Upper lobe of right lung (tissue), 1 donor: ENCODE measurements at regions not wholly inside any gene's neighbourhood (a gene's known extent, or its start where the extent isn't known, plus 50 kb on each side); places are given as distances from the start of the nearest gene placed in this dataset.
"Not testable (repeated sequence)": the region's sequence is repeated elsewhere in the genome, so short reads cannot be mapped to it uniquely, and the experiment has no call there.

Source experiments
- ATAC-seq: fragments of 200-7000 bp; cut with Tn5 transposase; one replicate; pipeline ENCODE4 v1.9.1; 2020; ENCODE audit warnings: mild to moderate bottlenecking, moderate library complexity
- DNase-seq: peaks from one replicate; pipeline ENCODE4 v3.0.0-alpha.2; 2020
- H3K27ac ChIP-seq: fragments of 200-600 bp; one replicate; pipeline ENCODE4 v1.8.0; 2022
- H3K27me3 ChIP-seq: fragments of 200-600 bp; one replicate; pipeline ENCODE4 v1.8.0; 2022; ENCODE audit warnings: mild to moderate bottlenecking
- H3K36me3 ChIP-seq: fragments of 200-600 bp; one replicate; pipeline ENCODE4 v1.8.0; 2022
- H3K4me1 ChIP-seq: fragments of 200-600 bp; one replicate; pipeline ENCODE4 v1.8.0; 2022
- H3K4me3 ChIP-seq: fragments of 200-600 bp; one replicate; pipeline ENCODE4 v1.8.0; 2022; ENCODE audit warnings: mild to moderate bottlenecking
- H3K9me3 ChIP-seq: fragments of 200-600 bp; one replicate; pipeline ENCODE4 v1.8.0; 2022
- intact Hi-C: fragments of 100-400 bp; cut with DNase I; formaldehyde crosslinking; loops from one replicate; pipeline ENCODE4 v1.11.0; 2022
- TF ChIP-seq, protein P1 (sequence below): fragments of 200-600 bp; IDR thresholded peaks from one replicate; pipeline ENCODE4 v1.8.0; 2022; ENCODE audit warnings: antibody characterized with exemption
- donor health status: DM: no; HTN: yes; CAD: no; lungs with severe emphysema.

DNA sequence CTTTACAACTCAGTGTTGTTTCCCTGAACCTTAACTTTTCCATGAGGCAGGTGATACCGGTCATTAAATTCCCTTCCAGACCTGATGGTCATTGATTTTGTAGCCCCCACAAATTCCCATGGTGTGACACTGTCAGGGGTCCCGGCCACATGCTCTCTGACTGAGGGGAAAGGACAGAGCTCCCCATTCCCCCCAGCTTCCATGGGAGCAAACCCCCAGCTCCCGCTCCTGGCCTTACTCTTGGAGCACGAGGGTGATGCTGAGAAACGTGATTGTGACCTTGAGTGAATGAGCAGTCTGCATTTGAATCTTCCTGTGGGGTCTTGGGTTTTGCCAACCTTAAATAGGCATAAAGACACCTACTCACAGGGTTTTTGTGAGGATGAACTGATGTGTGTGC is 366.8 kb downstream of the RPS6KC1 start:
- no peak for ATAC-seq

DNA sequence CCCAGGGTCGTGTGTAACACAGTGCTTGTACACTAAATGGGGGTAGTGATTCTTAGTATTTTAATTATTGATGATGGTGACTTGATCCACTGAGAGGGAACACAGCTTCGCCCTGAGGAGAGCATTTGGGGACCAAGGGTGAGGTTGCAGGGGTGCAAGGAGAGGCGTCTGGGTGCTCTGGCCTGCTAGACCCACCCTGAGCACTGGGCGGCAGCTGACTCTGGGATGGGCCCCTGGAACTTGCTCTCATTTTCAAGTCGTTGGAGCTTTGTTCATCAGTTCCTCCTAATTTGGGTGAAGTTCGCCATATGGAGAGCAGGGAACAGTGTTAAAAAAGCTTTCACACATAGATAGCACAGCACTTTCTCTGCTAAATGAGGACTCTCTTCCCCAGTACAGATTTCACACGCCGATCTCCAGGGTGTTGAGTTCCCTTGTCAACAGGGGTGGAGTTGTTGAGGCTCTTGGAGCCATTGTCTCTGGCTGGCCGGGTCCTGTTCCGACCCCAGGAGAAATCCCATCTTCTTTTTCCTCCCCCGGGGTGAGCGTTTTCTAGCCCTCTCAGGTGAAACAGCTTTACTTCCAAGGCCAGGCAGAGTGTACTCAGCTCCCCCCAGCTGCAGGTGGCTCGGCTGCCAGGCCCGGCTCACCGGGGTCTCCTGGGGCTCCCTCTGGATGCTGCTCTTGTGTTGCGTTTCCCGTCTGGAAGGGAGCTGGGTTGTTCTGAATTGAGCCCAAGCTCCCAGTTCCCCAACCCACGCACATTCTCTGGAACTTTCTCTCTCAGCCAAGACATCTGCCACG is 367.4 kb downstream of the RPS6KC1 start:
- Histone ChIP-seq H3K4me1 (no peaks in the 10 kb centered on the region), H3K36me3 (no peaks in the 10 kb centered on the region), H3K27me3 (no peaks in the 10 kb centered on the region), H3K4me3 (no peak overlapping the region), H3K9me3 (no peaks in the 10 kb centered on the region), H3K27ac (no peak overlapping the region)
- DNase-seq: no peak
- intact Hi-C loops: no loop called here
- no peak for ATAC-seq
- TF ChIP-seq, protein P1, sequence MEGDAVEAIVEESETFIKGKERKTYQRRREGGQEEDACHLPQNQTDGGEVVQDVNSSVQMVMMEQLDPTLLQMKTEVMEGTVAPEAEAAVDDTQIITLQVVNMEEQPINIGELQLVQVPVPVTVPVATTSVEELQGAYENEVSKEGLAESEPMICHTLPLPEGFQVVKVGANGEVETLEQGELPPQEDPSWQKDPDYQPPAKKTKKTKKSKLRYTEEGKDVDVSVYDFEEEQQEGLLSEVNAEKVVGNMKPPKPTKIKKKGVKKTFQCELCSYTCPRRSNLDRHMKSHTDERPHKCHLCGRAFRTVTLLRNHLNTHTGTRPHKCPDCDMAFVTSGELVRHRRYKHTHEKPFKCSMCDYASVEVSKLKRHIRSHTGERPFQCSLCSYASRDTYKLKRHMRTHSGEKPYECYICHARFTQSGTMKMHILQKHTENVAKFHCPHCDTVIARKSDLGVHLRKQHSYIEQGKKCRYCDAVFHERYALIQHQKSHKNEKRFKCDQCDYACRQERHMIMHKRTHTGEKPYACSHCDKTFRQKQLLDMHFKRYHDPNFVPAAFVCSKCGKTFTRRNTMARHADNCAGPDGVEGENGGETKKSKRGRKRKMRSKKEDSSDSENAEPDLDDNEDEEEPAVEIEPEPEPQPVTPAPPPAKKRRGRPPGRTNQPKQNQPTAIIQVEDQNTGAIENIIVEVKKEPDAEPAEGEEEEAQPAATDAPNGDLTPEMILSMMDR: no peak

More for the DNA sequence above, 366.8 kb downstream of the RPS6KC1 start:
- Histone ChIP-seq H3K9me3 (no peaks in the 10 kb centered on the region), H3K27me3 (no peaks in the 10 kb centered on the region), H3K27ac (no peak overlapping the region), H3K4me3 (no peak overlapping the region), H3K36me3 (no peaks in the 10 kb centered on the region), H3K4me1 (no peaks in the 10 kb centered on the region)
- intact Hi-C loops: no loop called here
- DNase-seq: no peak
- TF ChIP-seq, protein P1: no peak

DNA sequence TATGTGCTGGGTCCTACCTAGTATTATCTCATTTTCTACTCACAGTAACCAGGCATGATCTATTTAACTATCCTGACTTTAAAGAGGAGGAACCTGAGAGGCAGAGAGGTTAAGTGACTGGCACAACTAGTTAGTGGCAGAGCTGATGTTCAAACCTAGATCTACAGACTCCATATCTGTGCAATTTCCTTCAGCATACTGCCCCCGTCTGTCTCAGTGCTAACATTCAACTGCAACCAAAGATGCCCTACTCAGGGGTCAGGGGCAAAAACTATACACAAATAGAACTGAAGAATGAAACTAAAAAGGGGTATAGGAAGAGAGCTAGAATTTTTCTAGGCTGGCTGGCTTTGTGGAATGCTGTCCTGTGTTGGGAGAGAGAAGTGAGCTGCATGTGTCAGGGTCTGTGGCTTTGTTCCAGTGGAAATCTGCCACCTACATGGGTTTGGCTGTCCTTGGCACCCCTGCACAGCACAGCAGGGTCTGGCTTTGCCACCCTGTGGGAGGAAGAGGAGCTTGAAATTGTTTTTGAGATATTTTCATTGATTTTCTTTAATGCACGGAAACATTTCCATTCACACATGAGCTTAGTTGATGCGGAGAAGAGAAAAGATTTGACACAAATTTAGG is 368.5 kb downstream of the RPS6KC1 start:
- ATAC-seq: no peak
- no peak overlapping the region for H3K27ac ChIP-seq

DNA sequence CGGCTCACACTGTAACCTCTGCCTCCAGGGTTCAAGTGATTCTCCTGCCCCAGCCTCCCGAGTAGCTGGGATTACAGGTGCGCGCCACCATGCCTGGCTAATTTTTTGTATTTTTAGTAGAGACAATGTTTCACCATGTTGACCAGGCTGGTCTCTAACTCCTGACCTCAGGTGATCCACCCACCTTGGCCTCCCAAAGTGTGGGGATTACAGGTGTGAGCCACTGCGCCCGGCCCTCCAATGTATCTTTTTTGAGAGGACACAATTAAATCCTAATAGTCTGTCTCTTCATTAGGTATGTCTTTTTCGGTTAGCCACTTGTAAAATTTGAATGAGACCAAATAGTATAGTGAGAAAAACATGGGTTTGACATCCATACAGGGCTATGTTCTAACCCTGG is 370.1 kb downstream of the RPS6KC1 start:
- H3K9me3 ChIP-seq, H3K27me3 ChIP-seq, intact Hi-C loops, H3K4me3 ChIP-seq, H3K4me1 ChIP-seq, ATAC-seq, H3K36me3 ChIP-seq, H3K27ac ChIP-seq, DNase-seq: not testable (repeated sequence)

More for the DNA sequence above, 368.5 kb downstream of the RPS6KC1 start:
- no peak for DNase-seq
- no peaks in the 10 kb centered on the region for H3K27me3 ChIP-seq
- no peaks in the 10 kb centered on the region for H3K36me3 ChIP-seq
- no peak overlapping the region for H3K4me3 ChIP-seq
- intact Hi-C loops: no loop called here
- no peaks in the 10 kb centered on the region for H3K4me1 ChIP-seq
- no peaks in the 10 kb centered on the region for H3K9me3 ChIP-seq
- TF ChIP-seq, protein P1: no peak

DNA sequence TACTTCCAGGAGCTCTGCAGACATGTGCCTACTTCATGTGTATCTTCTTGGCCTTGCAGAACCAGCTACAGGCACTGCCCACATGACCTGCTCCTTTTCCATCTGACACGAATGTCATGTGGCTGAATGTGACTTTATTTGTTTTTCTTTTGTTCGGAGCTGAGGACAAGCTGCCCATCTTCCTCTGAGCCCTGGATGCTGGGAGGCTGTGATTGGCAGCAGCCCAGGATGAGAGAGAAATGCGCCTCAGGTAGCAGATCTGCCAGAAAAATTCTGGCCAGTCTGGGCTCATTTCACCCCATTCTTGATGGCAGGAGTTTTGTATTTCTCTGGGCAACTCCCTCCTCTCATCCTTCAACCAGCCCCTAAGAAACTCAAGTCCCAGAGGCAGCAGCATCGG is 372.0 kb downstream of the RPS6KC1 start:
- Histone ChIP-seq H3K4me3 (no peak overlapping the region), H3K4me1 (no peaks in the 10 kb centered on the region), H3K27ac (no peak overlapping the region), H3K9me3 (no peaks in the 10 kb centered on the region), H3K36me3 (no peaks in the 10 kb centered on the region), H3K27me3 (no peaks in the 10 kb centered on the region)
- intact Hi-C loops: no loop called here
- TF ChIP-seq, protein P1: no peak
- ATAC-seq (no peak), DNase-seq (no peak)

DNA sequence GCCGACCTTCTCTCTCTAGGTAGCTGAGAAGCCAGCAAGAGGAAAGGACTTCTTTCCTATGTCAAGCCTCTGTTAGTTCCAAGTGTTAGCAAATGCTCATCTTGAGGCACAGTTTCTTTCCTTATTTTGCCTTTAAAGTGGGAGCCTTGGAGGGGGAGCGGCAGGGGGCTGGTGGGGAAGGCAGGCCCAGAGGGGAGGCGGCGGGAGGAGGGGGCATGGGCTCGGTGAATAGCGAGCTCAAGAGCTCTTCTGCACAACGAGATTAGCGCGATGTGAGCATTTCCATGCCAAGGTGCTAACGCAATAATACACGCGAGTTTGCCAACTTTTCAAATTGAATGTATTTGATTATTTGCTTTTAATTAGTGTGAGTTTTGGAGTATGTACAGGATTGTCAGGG is 372.6 kb downstream of the RPS6KC1 start:
- intact Hi-C loops: no loop called here
- Histone ChIP-seq H3K9me3 (no peaks in the 10 kb centered on the region), H3K4me3 (no peak overlapping the region), H3K4me1 (no peaks in the 10 kb centered on the region), H3K27me3 (no peaks in the 10 kb centered on the region), H3K27ac (no peak overlapping the region), H3K36me3 (no peaks in the 10 kb centered on the region)
- ATAC-seq (peak; percentile 21), DNase-seq (no peak)
- TF ChIP-seq, protein P1: no peak
